GM21526 (cell line): ENCODE measurements at regions not wholly inside any gene's neighbourhood (a gene's known extent, or its start where the extent isn't known, plus 50 kb on each side); places are given as distances from the start of the nearest gene placed in this dataset.
"Not testable (repeated sequence)": the region's sequence is repeated elsewhere in the genome, so short reads cannot be mapped to it uniquely, and the experiment has no call there.

Source experiments
- ATAC-seq: cut with Tn5 transposase; IDR thresholded peaks from one replicate; pipeline ENCODE4 v1.9.1; 2021; ENCODE audit warnings: moderate library complexity; ENCODE audit not compliant: unreplicated experiment, low FRiP score

DNA sequence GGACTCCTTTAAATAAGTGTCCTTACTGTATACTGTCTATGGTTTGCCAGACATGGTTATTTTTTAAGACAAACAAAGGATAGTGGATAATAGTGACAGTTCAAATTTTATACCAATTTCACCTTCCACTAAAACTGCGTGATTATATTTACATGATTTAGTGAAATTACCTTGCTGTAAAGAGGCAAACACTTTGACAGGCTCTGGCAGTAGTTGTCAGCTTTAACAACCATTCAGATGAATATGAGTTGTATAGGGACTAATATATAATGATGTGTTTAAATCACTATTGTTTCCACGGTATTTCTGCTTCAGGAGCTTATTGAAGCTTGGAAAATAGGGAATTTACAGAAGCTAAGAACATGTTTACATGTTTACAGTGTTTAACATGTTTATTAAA is 1364.0 kb downstream of the FSCB start:
- ATAC-seq = no peak

DNA sequence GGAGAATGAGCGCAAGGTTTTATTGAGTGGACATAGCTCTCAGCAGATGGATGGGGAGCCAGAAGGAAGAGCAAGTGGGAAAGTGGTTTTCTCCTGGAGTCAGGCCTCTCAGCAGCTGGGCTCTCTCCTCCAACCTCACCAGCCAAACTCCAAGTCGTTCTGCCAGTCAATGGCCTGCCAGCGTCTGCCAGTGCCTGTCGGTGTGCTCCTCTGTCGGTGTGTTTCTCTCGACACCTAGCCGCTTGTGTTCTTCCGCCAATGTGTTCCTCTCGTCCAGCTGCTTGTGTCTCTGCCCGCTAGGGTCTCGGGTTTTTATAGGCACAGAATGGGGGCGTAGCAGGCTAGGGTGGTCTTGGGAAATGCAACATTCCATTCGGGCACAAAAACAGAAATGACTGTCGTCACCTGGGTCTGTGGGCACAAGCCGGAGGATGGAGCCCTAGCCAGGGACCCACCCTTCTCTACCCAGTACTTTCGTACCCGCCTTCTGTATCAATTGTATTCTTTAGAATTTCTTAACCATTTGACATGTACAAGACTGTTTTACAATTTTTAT is 1365.4 kb downstream of the FSCB start:
- ATAC-seq = no peak

DNA sequence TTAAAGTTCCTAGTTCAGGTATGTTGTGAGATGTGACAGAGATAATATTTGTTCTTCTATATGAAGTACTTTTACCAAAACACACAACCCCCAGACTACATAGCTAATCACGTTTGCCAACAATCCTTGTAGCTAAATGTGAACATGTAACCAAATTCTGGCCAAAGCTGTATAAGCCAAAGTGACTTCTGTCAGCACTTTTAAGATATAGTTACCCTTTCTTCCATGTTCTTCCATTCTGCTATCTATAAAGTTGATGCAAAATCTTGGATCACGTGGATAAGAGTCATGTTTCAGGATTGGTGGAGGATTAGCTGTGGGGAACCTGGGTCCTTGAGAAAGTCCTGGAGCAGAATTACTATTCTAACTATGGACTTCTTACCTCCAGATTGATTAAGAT is 1366.6 kb downstream of the FSCB start:
- no peak for ATAC-seq

DNA sequence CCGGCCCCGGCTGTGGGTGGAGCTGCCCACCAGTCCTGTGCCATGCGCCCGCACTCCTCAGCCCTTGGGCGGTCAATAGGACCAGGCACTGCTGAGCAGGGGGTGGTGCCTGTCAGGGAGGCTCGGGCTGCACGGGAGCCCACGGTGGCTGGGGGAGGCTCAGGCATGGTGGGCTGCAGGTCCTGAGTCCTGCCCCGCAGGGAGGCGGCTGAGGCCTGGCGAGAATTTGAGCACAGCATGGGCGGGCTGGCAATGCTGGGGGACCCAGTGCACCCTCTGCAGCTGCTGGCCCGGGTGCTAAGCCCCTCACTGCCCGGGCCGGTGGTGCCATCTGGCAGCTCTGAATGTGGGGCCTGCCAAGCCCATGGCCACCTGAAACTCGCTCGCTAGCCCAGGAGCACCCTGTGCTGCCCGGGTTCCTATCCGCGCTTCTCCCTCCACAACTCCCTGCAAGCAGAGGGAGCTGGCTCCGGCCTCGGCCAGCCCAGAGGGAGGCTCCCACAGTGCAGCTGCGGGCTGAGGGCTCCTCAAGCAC is 1371.1 kb downstream of the FSCB start:
- ATAC-seq = no peak

DNA sequence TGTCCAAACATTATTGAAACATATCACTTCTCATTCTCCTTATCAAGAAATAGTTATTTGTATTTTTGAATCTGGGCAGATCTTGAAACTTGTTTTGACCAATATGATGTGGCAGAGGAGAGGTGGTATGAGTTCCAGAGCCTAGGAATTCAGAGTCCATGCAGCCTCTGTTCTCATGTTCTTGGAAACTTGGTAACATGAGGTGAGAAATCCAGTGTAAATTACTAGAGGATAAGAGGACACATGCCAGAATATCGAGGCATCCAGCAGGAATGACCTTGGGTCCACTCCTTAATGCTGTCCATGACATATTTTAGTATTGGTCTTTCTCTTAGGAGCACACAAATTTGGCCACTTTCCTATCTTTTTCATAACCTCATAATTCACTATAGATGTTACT is 1374.6 kb downstream of the FSCB start:
- ATAC-seq = no peak

DNA sequence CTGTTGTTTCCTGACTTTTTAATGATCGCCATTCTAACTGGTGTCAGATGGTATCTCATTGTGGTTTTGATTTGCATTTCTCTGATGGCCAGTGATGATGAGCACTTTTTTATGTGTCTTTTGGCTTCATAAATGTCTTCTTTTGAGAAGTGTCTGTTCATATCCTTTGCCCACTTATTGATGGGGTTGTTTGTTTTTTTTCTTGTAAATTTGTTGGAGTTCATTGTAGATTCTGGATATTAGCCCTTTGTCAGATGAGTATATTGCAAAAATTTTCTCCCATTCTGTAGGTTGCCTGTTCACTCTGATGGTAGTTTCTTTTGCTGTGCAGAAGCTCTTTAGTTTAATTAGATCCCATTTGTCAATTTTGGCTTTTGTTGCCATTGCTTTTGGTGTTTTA is 1378.7 kb downstream of the FSCB start:
- not testable (repeated sequence) for ATAC-seq

DNA sequence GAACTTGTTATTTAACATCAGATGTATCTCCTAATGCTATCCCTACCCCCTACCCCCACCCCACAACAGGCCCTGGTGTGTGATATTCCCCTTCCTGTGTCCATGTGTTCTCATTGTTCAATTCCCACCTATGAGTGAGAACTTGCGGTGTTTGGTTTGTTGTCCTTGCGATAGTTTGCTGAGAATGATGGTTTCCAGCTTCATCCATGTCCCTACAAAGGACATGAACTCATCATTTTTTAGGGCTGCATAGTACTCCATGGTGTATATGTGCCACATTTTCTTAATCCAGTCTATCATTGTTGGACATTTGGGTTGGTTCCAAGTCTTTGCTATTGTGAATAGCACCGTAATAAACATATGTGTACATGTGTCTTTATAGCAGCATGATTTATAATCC is 1379.2 kb downstream of the FSCB start:
- ATAC-seq = not testable (repeated sequence)

DNA sequence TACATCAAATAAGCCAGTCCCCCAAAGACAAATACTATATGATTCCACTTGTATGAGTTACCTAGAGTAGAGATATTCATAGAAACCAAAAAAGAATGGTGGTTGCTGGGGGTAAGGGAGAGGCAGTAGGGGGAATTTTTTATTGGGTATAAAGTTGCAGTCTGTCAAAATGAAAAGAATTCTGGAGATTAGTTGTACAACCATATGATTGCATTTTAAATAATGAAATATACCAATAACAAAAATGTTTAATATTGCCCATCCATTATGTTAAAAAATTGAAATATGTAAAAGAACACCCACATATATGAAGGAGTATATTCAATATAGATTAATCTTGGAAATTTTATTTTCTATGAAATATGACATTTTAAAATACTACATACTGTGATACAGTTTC is 1383.5 kb downstream of the FSCB start:
- ATAC-seq = no peak

DNA sequence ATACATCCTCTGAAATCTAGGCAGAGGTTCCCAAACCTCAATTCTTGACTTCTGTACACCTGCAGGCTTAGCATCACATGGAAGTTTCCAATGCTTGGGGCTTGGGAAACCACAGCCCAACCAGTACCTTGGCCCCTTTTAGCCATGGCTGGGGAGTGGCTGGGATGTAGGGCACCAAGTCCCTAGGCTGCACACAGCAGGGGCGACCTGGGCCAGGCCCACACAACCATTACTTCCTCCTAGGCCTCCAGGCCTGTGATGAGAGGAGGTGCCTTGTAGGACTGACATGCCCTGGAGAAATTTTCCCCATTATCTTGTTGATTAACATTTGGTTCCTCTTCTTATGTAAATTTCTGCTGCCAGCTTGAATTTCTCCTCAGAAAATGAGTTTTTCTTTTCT is 1387.4 kb downstream of the FSCB start:
- ATAC-seq = no peak

DNA sequence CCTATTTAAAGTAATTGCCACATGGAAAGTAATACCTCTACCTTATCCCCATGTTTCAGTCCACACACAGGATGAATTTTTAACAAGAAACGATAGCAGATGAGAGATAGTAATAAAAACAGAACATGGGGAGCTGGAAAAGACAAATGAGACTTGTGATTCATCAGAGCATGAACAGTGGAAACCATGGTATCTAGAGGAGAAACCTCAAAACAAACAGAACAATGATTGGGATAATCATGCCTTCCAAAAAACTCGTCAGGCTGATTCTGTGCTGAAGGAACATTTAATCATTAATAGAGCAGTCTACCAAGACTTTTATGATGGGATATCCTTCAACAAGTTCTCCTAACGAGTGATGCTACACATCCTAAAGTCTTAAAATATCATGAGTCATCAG is 1390.7 kb downstream of the FSCB start:
- ATAC-seq = no peak

DNA sequence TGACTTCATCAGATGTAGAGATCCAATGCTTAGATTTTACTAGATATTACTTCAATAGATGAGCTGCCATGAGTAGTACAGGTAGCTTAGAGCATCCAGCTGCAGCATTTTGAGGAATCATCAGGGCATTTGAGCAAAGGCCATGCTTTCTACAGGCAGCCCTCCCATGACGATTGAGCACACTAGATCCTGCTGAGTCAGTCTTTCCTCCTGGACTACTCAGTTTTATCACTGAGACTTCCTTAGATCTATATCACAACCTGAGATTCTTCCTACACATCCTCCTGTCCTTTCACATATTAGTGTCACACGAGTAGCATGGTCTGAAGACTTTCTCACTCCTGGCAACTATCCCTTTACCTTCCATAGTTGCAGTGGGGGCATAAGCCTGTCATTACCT is 1401.8 kb downstream of the FSCB start:
- no peak for ATAC-seq

DNA sequence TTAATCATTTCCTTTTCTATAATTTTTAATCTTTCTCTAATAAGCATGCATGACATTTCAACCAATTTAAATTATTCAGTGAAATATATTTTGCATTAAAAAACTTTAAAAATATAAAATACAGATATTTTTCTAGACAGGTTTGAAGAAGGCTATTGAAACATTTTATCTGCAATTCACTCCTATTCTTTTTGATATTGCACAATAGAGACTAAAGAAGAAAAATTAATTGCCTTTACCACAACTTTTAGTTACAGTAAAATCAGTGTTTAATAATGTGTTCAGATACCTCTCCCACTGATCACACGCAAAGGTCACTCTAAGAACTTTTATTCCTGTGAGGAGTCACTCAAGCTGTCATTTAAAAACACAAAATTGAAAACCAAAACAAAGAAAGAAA is 1416.7 kb downstream of the FSCB start:
- ATAC-seq = no peak

DNA sequence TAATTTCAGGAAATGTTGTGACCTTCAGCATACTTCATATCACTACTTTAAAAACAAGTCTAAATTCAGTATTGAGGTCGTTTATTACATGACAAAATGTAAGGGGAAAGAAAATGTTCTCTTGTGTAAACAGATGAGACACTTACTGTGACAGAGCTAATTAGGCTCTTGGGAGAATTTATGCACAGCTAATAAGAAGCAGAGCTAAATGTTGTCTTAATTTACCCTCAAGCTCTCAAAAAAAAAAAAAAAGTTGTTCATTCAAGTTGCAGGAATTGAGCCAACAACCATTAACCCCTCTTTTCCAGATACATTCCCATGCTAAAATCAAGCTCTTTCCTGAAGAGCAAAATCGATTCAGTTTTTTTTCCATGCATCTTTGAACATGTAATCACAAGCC is 1419.4 kb downstream of the FSCB start:
- ATAC-seq = no peak

DNA sequence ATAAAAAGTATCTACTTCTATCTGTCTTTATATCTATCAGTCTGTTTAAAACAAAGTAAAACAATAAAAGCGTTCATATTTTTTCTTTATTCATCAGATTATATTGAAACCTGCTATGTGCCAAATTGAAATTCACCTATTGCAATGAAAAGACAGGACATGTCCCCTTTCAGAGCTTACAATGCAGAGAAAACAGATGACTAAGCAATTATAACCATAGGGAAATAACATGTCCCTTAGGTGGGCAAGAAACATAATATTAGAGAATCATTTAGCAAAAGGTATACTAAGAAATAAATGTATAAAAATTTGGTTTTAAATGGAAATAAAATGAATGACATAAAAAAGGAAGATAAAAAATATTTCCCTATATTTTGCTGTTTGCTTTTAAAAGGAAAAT is 1421.3 kb downstream of the FSCB start:
- no peak for ATAC-seq

DNA sequence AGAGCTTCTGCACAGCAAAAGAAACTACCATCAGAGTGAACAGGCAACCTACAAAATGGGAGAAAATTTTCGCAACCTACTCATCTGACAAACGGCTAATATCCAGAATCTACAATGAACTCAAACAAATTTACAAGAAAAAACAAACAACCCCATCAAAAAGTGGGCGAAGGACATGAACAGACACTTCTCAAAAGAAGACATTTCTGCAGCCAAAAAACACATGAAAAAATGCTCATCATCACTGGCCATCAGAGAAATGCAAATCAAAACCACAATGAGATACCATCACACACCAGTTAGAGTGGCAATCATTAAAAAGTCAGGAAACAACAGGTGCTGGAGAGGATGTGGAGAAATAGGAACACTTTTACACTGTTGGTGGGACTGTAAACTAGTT is 1439.7 kb downstream of the FSCB start:
- not testable (repeated sequence) for ATAC-seq

DNA sequence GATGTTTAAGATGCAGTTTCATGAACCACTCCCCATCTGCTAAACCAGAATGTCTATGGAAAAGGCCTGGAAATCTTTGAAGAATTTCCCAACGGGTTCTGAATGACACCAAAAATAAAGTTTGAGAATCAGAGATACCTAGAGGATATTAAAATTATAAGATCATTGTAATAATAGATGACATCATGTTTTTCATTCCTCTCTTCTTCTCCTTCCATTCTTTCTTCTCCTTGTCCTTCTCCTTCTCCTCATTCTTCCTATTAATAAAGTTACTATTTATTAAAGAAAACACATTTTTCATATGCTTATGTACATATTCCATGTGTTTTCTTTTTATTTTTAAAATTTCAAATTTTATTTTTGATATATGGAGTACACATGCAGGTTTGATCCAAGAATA is 1449.4 kb downstream of the LRFN5 start:
- no peak for ATAC-seq

DNA sequence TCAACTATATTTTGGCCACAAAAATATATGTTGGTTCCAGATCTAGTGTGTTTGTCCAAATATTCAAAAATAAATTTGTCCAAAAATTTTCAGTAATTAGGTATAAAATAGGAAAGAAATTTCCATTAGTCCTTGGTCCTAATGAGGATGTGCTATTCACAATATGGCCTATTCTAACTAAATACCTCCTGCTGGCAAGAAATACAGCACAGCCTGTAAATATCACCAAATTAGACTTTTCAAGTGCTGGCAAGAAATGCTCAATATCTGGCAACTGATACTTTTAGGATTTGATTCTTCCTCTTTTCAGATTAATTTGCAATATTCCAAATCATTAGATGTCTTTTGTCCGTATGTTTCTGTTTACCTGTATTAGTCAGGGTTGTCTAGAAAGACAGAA is 1446.2 kb downstream of the LRFN5 start:
- no peak for ATAC-seq

DNA sequence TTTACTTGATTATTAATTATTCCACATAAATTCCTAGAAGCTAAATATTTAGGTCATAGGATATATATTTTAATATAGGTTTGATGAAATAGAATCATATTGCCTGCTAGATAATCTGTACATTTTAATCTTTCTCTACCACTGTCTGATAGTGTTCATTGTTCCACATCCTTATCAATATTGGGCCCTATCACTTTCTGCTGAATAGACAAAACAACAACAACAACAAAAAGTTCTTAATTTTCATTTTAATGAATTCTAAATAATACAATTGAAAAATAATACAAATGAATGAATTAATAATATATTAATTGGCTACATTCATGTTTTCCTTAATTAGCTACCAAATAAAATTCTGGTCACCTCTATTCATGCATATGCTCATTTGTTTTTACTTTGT is 1437.2 kb downstream of the LRFN5 start:
- no peak for ATAC-seq

DNA sequence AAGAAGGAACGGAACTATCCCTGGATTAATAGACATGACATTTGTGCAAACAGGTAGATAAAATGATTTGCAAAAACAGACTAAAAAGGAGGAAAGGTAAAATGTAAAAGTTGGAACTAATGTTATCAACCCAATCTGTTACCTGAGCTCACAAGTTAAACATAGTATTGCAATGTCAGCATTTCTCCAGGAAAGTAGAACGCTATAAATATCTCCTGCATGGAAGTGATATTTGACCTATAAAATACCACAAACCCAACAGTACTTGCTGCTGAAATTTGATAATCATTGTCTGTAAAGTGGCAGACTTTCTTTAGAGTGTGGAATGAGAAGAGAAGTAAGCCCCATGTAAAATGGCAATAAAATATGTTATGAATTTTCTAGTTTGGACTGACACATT is 1435.7 kb downstream of the LRFN5 start:
- ATAC-seq = no peak

DNA sequence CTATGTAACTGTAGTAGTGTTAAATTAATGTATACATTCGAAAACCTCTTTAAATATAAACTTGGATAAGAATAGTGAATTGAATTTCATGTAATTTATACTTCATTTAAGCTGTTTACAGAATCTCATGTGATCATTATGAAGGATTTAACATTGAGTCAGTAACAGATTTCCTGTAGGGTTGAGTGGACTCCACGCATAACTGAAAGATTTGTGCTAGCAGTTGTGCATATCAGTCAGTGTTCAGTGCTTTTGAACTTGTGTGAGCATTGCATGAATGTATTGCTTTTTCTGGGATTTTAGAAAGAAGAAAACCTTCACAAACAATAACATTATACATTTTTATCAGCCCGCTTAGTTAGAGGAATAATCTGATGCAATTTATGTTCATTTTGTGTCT is 1435.3 kb downstream of the LRFN5 start:
- no peak for ATAC-seq

DNA sequence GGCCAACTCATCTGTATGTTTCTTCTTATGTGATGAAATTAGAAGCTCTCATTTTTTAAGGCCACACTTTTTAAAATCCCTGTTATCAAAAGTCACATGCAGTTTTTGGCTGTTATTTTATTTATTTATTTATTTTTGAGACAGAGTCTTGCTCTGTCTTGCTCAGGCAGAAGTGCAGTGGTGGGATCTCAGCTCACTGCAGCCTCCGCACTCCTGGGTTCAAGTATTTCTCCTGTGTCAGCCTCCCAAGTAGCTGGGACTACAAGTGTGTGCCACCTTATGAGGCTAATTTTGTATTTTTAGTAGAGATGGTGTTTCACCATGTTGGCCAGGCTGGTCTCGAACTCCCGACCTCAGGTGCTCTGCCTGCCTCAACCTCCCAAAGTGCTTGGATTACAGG is 1434.5 kb downstream of the LRFN5 start:
- no peak for ATAC-seq

DNA sequence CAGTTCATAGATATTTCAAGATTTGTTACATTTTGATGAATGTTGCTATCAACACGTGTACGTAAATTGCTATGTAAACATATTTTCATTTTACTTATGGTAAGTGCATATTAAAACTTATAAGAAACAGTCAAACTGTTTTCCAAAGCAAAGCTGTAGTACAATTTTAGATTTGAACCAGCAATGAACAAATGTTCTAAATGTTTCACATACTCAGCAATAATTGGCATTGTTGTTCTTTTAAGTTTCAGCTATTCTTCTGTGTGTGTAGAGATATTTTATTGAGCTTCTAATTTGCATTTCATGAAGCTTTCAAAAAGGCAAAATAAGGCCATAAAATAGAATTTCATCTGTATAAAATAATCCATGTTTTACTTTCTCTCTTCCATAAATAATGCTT is 1433.2 kb downstream of the LRFN5 start:
- no peak for ATAC-seq

DNA sequence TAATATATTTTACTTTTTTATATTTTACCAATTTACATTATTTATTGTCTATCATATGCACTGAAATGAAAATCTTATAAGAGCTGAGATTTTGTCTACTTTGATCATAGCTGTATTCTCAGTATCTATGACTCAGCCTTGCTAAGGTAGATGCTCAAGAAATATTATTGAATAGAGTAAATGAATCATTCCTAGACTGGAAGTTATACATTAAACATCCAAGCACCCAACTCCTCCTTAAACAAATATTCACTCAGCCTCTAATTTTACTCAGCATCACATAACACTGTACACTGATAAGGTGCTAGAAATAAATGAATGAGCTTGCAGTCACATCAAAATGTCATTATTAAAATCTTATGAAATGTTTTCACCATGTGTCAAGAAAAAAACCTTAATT is 1424.9 kb downstream of the LRFN5 start:
- no peak for ATAC-seq
